H9 (cell line): ENCODE measurements at regions not wholly inside any gene's neighbourhood (a gene's known extent, or its start where the extent isn't known, plus 50 kb on each side); places are given as distances from the start of the nearest gene placed in this dataset.

Source experiments
- DNase-seq: peaks from one replicate; pipeline ENCODE4 v3.0.0-alpha.2; 2017
- H2AFZ ChIP-seq: one replicate; pipeline ENCODE4 v1.6.1; 2013; ENCODE audit warnings: mild to moderate bottlenecking, low read length, control low read depth, moderate library complexity
- H2AK5ac ChIP-seq: 2 replicates; pipeline ENCODE4 v1.6.1; 2013; ENCODE audit warnings: low read length, control low read depth, mixed read lengths; ENCODE audit not compliant: insufficient read length
- H2BK120ac ChIP-seq: one replicate; pipeline ENCODE4 v1.6.1; 2013; ENCODE audit warnings: low read depth, mild to moderate bottlenecking, low read length, control low read depth, inconsistent platforms; ENCODE audit not compliant: poor library complexity, severe bottlenecking
- H2BK12ac ChIP-seq: 2 replicates; pipeline ENCODE4 v1.6.1; 2013; ENCODE audit warnings: low read length, control low read depth, mixed read lengths, low read depth; ENCODE audit not compliant: insufficient read length
- H2BK15ac ChIP-seq: 2 replicates; pipeline ENCODE4 v1.6.1; 2013; ENCODE audit warnings: low read depth, low read length, control low read depth
- H2BK20ac ChIP-seq: one replicate; pipeline ENCODE4 v1.6.1; 2013; ENCODE audit warnings: low read depth, mild to moderate bottlenecking, low read length, control low read depth, inconsistent platforms; ENCODE audit not compliant: poor library complexity, severe bottlenecking
- H2BK5ac ChIP-seq: 2 replicates; pipeline ENCODE4 v1.6.1; 2013; ENCODE audit warnings: low read length, control low read depth, mixed read lengths; ENCODE audit not compliant: insufficient read length
- H3K14ac ChIP-seq: 2 replicates; pipeline ENCODE4 v1.6.1; 2013; ENCODE audit warnings: low read length, control low read depth; ENCODE audit not compliant: insufficient read depth
- H3K18ac ChIP-seq: 2 replicates; pipeline ENCODE4 v1.6.1; 2013; ENCODE audit warnings: low read depth, mild to moderate bottlenecking, mixed read lengths, low read length, control low read depth; ENCODE audit not compliant: insufficient read length
- H3K23ac ChIP-seq: 2 replicates; pipeline ENCODE4 v1.6.1; 2013; ENCODE audit warnings: low read length, control low read depth, mixed read lengths, low read depth; ENCODE audit not compliant: insufficient read length
- H3K23me2 ChIP-seq: 2 replicates; pipeline ENCODE4 v1.6.1; 2013; ENCODE audit warnings: low read depth, mild to moderate bottlenecking, mixed read lengths, low read length, control low read depth; ENCODE audit not compliant: insufficient read length, poor library complexity, severe bottlenecking
- H3K27ac ChIP-seq: 2 replicates; pipeline ENCODE4 v1.5.1; 2013; ENCODE audit warnings: low read length, control low read depth, mixed read lengths, low read depth; ENCODE audit not compliant: insufficient read length
- H3K27me3 ChIP-seq: 2 replicates; pipeline ENCODE4 v1.6.1; 2013; ENCODE audit warnings: low read length, control low read depth, inconsistent platforms; ENCODE audit not compliant: insufficient read depth
- H3K4ac ChIP-seq: 2 replicates; pipeline ENCODE4 v1.6.1; 2013; ENCODE audit warnings: low read depth, mild to moderate bottlenecking, control low read depth, inconsistent platforms, low read length, moderate library complexity
- H3K4me1 ChIP-seq: 2 replicates; pipeline ENCODE4 v1.6.1; 2013; ENCODE audit warnings: low read length, control low read depth, inconsistent platforms; ENCODE audit not compliant: insufficient read depth
- H3K4me2 ChIP-seq: 2 replicates; pipeline ENCODE4 v1.6.1; 2013; ENCODE audit warnings: low read length, control low read depth, mixed read lengths; ENCODE audit not compliant: insufficient read length, insufficient read depth
- H3K56ac ChIP-seq: 2 replicates; pipeline ENCODE4 v1.6.1; 2013; ENCODE audit warnings: low read depth, mild to moderate bottlenecking, mixed read lengths, low read length, control low read depth; ENCODE audit not compliant: insufficient read length
- H3K79me1 ChIP-seq: 2 replicates; pipeline ENCODE4 v1.6.1; 2013; ENCODE audit warnings: low read depth, mild to moderate bottlenecking, moderate library complexity, low read length, control low read depth, inconsistent platforms; ENCODE audit not compliant: insufficient read depth, poor library complexity, severe bottlenecking
- H3K79me2 ChIP-seq: 2 replicates; pipeline ENCODE4 v1.6.1; 2013; ENCODE audit warnings: low read length, control low read depth, inconsistent platforms; ENCODE audit not compliant: insufficient read depth
- H3K9ac ChIP-seq: 2 replicates; pipeline ENCODE4 v1.6.1; 2013; ENCODE audit warnings: low read length, control low read depth, mixed read lengths; ENCODE audit not compliant: insufficient read length; ENCODE audit errors: extremely low read depth
- H3K9me3 ChIP-seq: one replicate; pipeline ENCODE4 v1.6.1; 2013; ENCODE audit warnings: low read depth, low read length, inconsistent platforms; ENCODE audit not compliant: control insufficient read depth
- H3T11ph ChIP-seq: one replicate; pipeline ENCODE4 v1.6.1; 2013; ENCODE audit warnings: mild to moderate bottlenecking, low read length, control low read depth, inconsistent platforms
- H4K20me1 ChIP-seq: one replicate; pipeline ENCODE4 v1.6.1; 2013; ENCODE audit not compliant: control insufficient read depth, insufficient read length, insufficient read depth
- H4K5ac ChIP-seq: 2 replicates; pipeline ENCODE4 v1.6.1; 2013; ENCODE audit warnings: low read depth, mild to moderate bottlenecking, mixed read lengths, low read length, control low read depth; ENCODE audit not compliant: insufficient read length
- H4K8ac ChIP-seq: replicated peaks from 2 replicates; pipeline ENCODE4 v1.6.1; 2013; ENCODE audit warnings: low read length, control low read depth, mixed read lengths, low read depth; ENCODE audit not compliant: insufficient read length
- H4K91ac ChIP-seq: 2 replicates; pipeline ENCODE4 v1.6.1; 2013; ENCODE audit warnings: low read depth, mild to moderate bottlenecking, moderate library complexity, mixed read lengths, low read length, control low read depth; ENCODE audit not compliant: insufficient read length
- H3K27ac Mint-ChIP-seq, 3 experiments: 2 replicates in 2 of 3; 3 replicates in 1 of 3; pipeline ENCODE4 v1.8.0; 2020 to 2021; ENCODE audit warnings: mixed read lengths in 3 of 3, mild to moderate bottlenecking in 1 of 3, moderate library complexity in 1 of 3
- H3K27me3 Mint-ChIP-seq: 2 replicates; pipeline ENCODE4 v1.8.0; 2021; ENCODE audit warnings: low read depth, mild to moderate bottlenecking, moderate library complexity, mixed read lengths
- H3K36me3 Mint-ChIP-seq, 3 experiments: 2 replicates in 2 of 3; 3 replicates in 1 of 3; pipeline ENCODE4 v1.8.0; 2020 to 2021; ENCODE audit warnings: low read depth in 3 of 3, mixed read lengths in 3 of 3; ENCODE audit not compliant: insufficient read depth in 1 of 3
- H3K4me1 Mint-ChIP-seq, 2 experiments: 2 replicates each; pipeline ENCODE4 v1.8.0; 2020; ENCODE audit warnings: mixed read lengths in 2 of 2
- H3K4me3 Mint-ChIP-seq, 2 experiments: 2 replicates in 1 of 2; 3 replicates in 1 of 2; pipeline ENCODE4 v1.8.0; 2020 to 2021; ENCODE audit warnings: mild to moderate bottlenecking in 2 of 2, mixed read lengths in 2 of 2, moderate library complexity in 1 of 2
- H3K9me3 Mint-ChIP-seq, 2 experiments: 2 replicates in 1 of 2; 3 replicates in 1 of 2; pipeline ENCODE4 v1.8.0; 2020; ENCODE audit warnings: mild to moderate bottlenecking in 2 of 2, mixed read lengths in 2 of 2, moderate library complexity in 1 of 2
- CTCF ChIP-seq: fragments of 200-600 bp; sonication (generic); conservative IDR thresholded peaks from 3 replicates; pipeline ENCODE4 v1.8.0; 2021; ENCODE audit warnings: antibody characterized with exemption, mild to moderate bottlenecking
- WGBS: extraction: QIAGEN DNeasy Blood & Tissue Kit; methylation state at CpG from one replicate; pipeline ENCODE4 v1.1.7; 2013; ENCODE audit warnings: missing lambda C conversion rate, low lambda C conversion rate, mixed read lengths; ENCODE audit not compliant: insufficient read length; ENCODE audit errors: extremely low coverage; 5-methylcytosine and 5-hydroxymethylcytosine counted together

- Histone ChIP-seq H3K4me1 (no peaks in the 10 kb centered on the region), H4K91ac (no peak overlapping the region), H3K27me3 (no peaks in the 10 kb centered on the region), H3K23me2 (no peaks in the 10 kb centered on the region), H3K79me1 (no peaks in the 10 kb centered on the region), H2AK5ac (no peak overlapping the region), H2AFZ (no peak overlapping the region), H2BK120ac (no peak overlapping the region), H4K20me1 (no peaks in the 10 kb centered on the region), H3K56ac (no peak overlapping the region), H2BK15ac (no peak overlapping the region), H3K18ac (no peak overlapping the region), H4K5ac (no peak overlapping the region), H3K4ac (no peak overlapping the region), H3K9me3 (no peaks in the 10 kb centered on the region), H3K23ac (no peak overlapping the region), H4K8ac (no peak overlapping the region), H3K4me2 (no peak overlapping the region), H2BK12ac (no peak overlapping the region), H2BK5ac (no peak overlapping the region), H3K27ac (no peak overlapping the region), H3K14ac (no peak overlapping the region), H3T11ph (no peak overlapping the region), H3K79me2 (no peaks in the 10 kb centered on the region), H3K9ac (no peak overlapping the region), H2BK20ac (no peak overlapping the region)
- peaks cover 2 to 6% of the 10 kb centered on the region in 2 experiments; a peak in 2 of 4 replicates for H3K4me1 Mint-ChIP-seq
- no peak for TF ChIP-seq CTCF
- H3K9me3 Mint-ChIP-seq, result peaks cover 15 to 19% of the 10 kb centered on the region in 2 experiments
- peaks cover 0 to 20% (median 15%) of the 10 kb centered on the region in 3 experiments; a peak in 5 of 7 replicates for H3K36me3 Mint-ChIP-seq
- H3K27ac Mint-ChIP-seq, result no peak overlapping the region
- no CpG with 5 or more reads among the region's 2 CpGs for WGBS
- no peak overlapping the region for H3K4me3 Mint-ChIP-seq
- no peak for DNase-seq
- no peaks in the 10 kb centered on the region for H3K27me3 Mint-ChIP-seq
Measured at GRCh38 chr5:119943148-119943547, 313.8 kb downstream of the FAM170A start.
